ENCODE measurements at regions not wholly inside any gene's neighbourhood (a gene's known extent, or its start where the extent isn't known, plus 50 kb on each side); places are given as distances from the start of the nearest gene placed in this dataset.

DNA sequence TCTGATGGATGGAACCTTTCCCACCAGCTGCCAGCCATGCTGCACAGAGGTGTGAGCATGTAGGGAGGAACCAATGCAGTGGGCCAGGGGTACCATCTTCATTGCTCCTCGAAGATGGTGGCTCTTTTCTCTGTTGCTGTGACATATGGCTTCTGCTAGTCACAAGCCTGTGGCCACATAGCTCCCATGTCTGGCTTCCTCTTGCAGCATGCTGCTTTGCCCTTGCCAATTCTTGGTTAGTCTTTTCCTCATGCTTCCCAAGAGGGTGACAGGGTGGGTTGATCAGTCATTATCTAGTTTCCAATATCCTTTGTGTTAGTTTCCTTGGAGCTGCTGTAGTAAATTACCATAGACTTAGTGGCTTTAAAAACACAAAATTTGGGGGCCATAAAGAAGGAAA, 123.4 kb downstream of the ETS2 start:
- ATAC-seq (no peak), DNase-seq (no peak)
- no peak overlapping the region for H3K4me3 Mint-ChIP-seq
- no peaks in the 10 kb centered on the region for H3K36me3 Mint-ChIP-seq
- H3K4me3 ChIP-seq (ENCODE audit: low read length): no peak overlapping the region
- TF ChIP-seq, protein P1, sequence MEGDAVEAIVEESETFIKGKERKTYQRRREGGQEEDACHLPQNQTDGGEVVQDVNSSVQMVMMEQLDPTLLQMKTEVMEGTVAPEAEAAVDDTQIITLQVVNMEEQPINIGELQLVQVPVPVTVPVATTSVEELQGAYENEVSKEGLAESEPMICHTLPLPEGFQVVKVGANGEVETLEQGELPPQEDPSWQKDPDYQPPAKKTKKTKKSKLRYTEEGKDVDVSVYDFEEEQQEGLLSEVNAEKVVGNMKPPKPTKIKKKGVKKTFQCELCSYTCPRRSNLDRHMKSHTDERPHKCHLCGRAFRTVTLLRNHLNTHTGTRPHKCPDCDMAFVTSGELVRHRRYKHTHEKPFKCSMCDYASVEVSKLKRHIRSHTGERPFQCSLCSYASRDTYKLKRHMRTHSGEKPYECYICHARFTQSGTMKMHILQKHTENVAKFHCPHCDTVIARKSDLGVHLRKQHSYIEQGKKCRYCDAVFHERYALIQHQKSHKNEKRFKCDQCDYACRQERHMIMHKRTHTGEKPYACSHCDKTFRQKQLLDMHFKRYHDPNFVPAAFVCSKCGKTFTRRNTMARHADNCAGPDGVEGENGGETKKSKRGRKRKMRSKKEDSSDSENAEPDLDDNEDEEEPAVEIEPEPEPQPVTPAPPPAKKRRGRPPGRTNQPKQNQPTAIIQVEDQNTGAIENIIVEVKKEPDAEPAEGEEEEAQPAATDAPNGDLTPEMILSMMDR (IDR thresholded peaks at IDR 0.05): no peak
- no peaks in the 10 kb centered on the region for H3K4me1 ChIP-seq (ENCODE audit: control insufficient read depth, insufficient read depth, low read length)
- peaks cover 2% of the 10 kb centered on the region for H3K27me3 ChIP-seq (ENCODE audit: control insufficient read depth, insufficient read depth, low read length)
- H3K4me1 Mint-ChIP-seq: no peaks in the 10 kb centered on the region
- H3K36me3 ChIP-seq (ENCODE audit: control insufficient read depth, insufficient read depth, low read length): no peaks in the 10 kb centered on the region
- no peaks in the 10 kb centered on the region for H3K9me3 ChIP-seq (ENCODE audit: control insufficient read depth, insufficient read depth, low read length)
- intact Hi-C loops (cut with micrococcal nuclease): no loop called here
- no peak overlapping the region for H3K27ac Mint-ChIP-seq
- 90% methylated on average over 1 of the region's 1 CpG for WGBS (ENCODE audit: insufficient coverage)
- peaks cover 11 to 14% of the 10 kb centered on the region in 2 donors for H3K27me3 Mint-ChIP-seq (ENCODE audit: low read depth in 2 of 2)
- H3K27ac ChIP-seq (ENCODE audit: low read length): no peak overlapping the region
- H3K9me3 Mint-ChIP-seq: no peaks in the 10 kb centered on the region

DNA sequence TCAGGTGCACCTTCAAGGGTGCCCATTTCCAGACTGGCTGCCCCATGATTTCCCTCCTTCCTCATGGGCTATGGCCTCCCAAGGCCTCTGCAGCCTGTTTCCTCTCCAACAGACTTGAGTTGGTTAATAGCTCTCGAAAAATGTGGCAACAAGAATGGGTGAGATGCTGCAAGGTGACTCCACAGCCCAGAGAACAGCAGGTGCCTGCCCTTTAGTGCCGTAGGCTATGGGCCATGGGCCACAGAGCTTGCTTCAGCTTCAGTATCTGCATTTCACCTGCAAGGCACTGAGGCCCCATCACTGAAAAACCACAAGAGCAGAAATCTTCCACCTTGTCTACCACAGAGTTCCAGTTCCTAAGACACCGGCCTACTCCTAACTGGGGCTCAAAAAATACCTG, 122.0 kb downstream of the ETS2 start:
- H3K4me1 Mint-ChIP-seq: no peaks in the 10 kb centered on the region
- no peak overlapping the region for H3K4me3 Mint-ChIP-seq
- WGBS (ENCODE audit: insufficient coverage): 53% methylated on average over 3 of the region's 3 CpGs
- H3K27me3 ChIP-seq (ENCODE audit: control insufficient read depth, insufficient read depth, low read length): peaks cover 2% of the 10 kb centered on the region
- no peak for ATAC-seq
- intact Hi-C loops (cut with micrococcal nuclease): no loop called here
- H3K27ac Mint-ChIP-seq: no peak overlapping the region
- no peaks in the 10 kb centered on the region for H3K9me3 ChIP-seq (ENCODE audit: control insufficient read depth, insufficient read depth, low read length)
- H3K9me3 Mint-ChIP-seq: no peaks in the 10 kb centered on the region
- H3K36me3 Mint-ChIP-seq: no peaks in the 10 kb centered on the region
- DNase-seq: no peak
- no peaks in the 10 kb centered on the region for H3K36me3 ChIP-seq (ENCODE audit: control insufficient read depth, insufficient read depth, low read length)
- no peaks in the 10 kb centered on the region for H3K4me1 ChIP-seq (ENCODE audit: control insufficient read depth, insufficient read depth, low read length)
- peaks cover 14 to 16% of the 10 kb centered on the region in 2 donors for H3K27me3 Mint-ChIP-seq (ENCODE audit: low read depth in 2 of 2)
- TF ChIP-seq, protein P1 (IDR thresholded peaks at IDR 0.05): no peak
- H3K4me3 ChIP-seq (ENCODE audit: low read length): no peak overlapping the region
- H3K27ac ChIP-seq (ENCODE audit: low read length): no peak overlapping the region

DNA sequence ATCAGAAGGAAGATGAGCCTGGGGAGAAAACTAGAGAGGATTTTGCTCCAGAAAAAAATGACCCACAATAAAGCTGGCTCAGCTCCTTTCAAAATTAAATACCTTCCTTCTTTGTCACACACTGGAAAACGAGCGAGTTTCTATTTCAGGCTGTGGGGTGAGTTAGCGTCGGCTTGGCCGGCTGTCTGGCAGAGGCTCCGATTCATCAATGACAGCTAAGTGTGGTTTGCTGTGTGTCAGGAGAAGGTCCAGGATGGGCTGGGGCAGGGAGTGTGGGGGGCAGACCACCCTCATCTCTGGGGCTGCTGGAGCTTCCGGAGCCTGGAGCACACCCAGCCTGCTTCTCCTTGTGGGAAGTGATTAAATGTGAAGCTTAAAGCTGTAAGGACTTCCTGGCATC, 120.2 kb downstream of the ETS2 start:
- no peak for ATAC-seq
- Histone ChIP-seq H3K4me3 (ENCODE audit: low read length) (no peak overlapping the region), H3K27ac (ENCODE audit: low read length) (no peak overlapping the region), H3K9me3 (ENCODE audit: control insufficient read depth, insufficient read depth, low read length) (no peaks in the 10 kb centered on the region), H3K36me3 (ENCODE audit: control insufficient read depth, insufficient read depth, low read length) (no peaks in the 10 kb centered on the region), H3K27me3 (ENCODE audit: control insufficient read depth, insufficient read depth, low read length) (peaks cover 2% of the 10 kb centered on the region), H3K4me1 (ENCODE audit: control insufficient read depth, insufficient read depth, low read length) (no peaks in the 10 kb centered on the region)
- intact Hi-C loops (cut with micrococcal nuclease): no loop called here
- TF ChIP-seq, protein P1 (IDR thresholded peaks at IDR 0.05): no peak
- DNase-seq: no peak
- no peaks in the 10 kb centered on the region for H3K9me3 Mint-ChIP-seq
- no peaks in the 10 kb centered on the region for H3K36me3 Mint-ChIP-seq
- H3K27ac Mint-ChIP-seq: no peak overlapping the region
- H3K4me3 Mint-ChIP-seq: no peak overlapping the region
- no peaks in the 10 kb centered on the region for H3K4me1 Mint-ChIP-seq
- 4% methylated on average over 7 of the region's 7 CpGs for WGBS (ENCODE audit: insufficient coverage)
- H3K27me3 Mint-ChIP-seq (ENCODE audit: low read depth in 2 of 2): peaks cover 17 to 23% of the 10 kb centered on the region in 2 donors

DNA sequence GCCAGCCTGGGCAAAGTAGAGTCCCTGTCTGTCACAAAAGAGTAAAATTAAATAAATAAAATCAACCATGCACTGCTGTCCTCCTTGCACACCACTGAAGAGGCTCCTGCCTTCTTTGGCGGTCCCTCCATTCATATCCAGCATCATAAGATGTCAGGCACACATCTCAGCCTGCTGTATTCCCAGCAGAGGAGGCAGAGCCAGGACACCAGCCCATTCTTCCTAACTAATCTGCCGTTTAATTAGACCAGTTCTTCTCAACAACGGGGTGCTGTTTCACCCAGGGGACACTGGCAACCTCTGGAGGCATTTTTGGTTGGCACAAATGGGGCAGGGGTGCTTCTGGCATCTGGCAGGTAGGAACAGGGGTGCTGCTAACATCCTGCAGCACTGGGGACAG, 119.7 kb downstream of the ETS2 start:
- Histone ChIP-seq H3K36me3 (ENCODE audit: control insufficient read depth, insufficient read depth, low read length) (no peaks in the 10 kb centered on the region), H3K4me3 (ENCODE audit: low read length) (no peak overlapping the region), H3K4me1 (ENCODE audit: control insufficient read depth, insufficient read depth, low read length) (no peaks in the 10 kb centered on the region), H3K27me3 (ENCODE audit: control insufficient read depth, insufficient read depth, low read length) (peaks cover 2% of the 10 kb centered on the region), H3K27ac (ENCODE audit: low read length) (no peak overlapping the region), H3K9me3 (ENCODE audit: control insufficient read depth, insufficient read depth, low read length) (no peaks in the 10 kb centered on the region)
- 77% methylated on average over 3 of the region's 3 CpGs for WGBS (ENCODE audit: insufficient coverage)
- Mint-ChIP-seq H3K27ac (no peak overlapping the region), H3K9me3 (no peaks in the 10 kb centered on the region), H3K4me1 (no peaks in the 10 kb centered on the region), H3K27me3 (ENCODE audit: low read depth in 2 of 2) (peaks cover 17 to 23% of the 10 kb centered on the region in 2 donors), H3K4me3 (no peak overlapping the region), H3K36me3 (no peaks in the 10 kb centered on the region)
- intact Hi-C loops (cut with micrococcal nuclease): no loop called here
- ATAC-seq (no peak), DNase-seq (no peak)
- TF ChIP-seq, protein P1 (IDR thresholded peaks at IDR 0.05): no peak
